GM15510 (cell line): ENCODE measurements at regions not wholly inside any gene's neighbourhood (a gene's known extent, or its start where the extent isn't known, plus 50 kb on each side); places are given as distances from the start of the nearest gene placed in this dataset.

ENCODE experiments used
- POLR2A ChIP-seq: IDR thresholded peaks from 3 replicates; pipeline ENCODE4 v1.6.1; 2011; ENCODE audit warnings: borderline replicate concordance; ENCODE audit not compliant: insufficient read length; ENCODE audit errors: extremely low read depth

- TF ChIP-seq POLR2A, result no peak
Observed at GRCh38 chr15:31485911-31486461, 159.4 kb downstream of the KLF13 start.

GRCh38 chr15:31486506-31486905, 159.9 kb downstream of the KLF13 start:
- no peak for TF ChIP-seq POLR2A

GRCh38 chr15:31486906-31487695, 160.5 kb downstream of the KLF13 start:
- no peak for TF ChIP-seq POLR2A

DNA sequence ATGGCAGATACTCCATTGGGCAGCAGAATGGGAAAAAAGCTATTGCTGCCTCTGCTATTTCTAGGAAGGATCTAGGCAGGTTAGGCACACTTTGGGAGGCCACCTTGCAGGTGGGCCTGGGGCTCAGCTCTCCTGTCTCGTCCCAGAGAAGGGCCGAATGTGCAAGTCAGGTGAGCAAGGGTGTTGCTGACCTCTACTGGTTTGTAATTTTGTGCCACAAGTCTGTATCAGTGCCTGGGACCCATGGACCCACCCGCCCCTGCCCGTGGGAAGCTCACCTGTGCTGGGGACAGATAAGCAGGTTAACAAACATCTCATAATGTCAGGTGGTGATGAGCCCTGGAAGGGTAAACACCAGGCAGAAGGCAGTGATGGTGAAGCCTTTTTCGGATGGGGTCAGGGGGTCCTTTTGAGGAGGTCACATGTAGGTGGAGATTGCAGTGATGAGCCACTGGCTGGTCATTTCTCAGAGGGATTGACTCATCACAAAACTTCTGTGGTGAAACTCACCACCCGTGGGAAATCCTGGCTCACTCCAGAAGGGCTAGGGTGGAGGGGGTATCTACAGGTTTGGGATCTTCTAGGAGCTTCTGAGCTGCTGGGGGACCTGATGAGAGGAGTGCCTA, 161.3 kb downstream of the KLF13 start:
- no peak for TF ChIP-seq POLR2A

DNA sequence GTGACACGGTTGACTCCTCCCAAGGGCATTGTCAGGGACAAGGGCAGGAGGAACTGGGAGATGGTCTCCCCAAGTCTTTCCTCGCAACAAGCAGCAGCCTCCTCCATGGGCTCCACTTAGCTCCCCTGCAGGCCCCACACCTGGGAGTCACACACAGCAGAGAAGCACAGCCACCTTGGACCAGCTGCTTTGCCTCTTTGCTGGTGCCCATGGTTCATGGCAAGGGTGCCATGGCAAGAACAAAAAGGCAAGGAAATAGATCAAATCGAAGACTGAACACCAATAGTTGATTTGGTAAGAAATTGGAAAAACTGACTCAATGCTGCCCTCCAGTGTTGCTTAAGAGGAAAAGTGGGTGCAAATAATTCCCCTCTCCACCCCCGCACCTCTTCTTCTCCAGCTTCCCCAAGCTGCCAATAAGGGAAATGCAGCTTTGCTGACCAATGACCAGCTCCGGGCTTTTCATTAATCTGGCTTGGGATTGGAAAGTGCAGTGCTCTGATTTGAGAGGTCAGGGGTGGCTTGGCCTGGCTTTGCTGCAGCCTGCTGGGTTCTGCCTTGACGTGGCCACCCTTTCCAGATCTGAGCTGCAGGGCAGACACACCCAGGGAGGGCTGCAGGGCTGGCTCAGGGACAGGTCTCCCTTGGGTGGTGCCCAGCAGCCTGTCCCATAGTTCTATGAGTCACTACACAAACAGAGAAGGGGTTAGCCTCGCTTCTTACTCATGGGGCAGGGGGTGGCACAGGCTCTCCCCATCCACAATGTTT, 162.0 kb downstream of the KLF13 start:
- no peak for TF ChIP-seq POLR2A

GRCh38 chr15:31489281-31489680, 162.6 kb downstream of the KLF13 start:
- TF ChIP-seq POLR2A, result no peak

- TF ChIP-seq POLR2A, result no peak
Observed at GRCh38 chr15:31489801-31490646, 163.4 kb downstream of the KLF13 start.

DNA sequence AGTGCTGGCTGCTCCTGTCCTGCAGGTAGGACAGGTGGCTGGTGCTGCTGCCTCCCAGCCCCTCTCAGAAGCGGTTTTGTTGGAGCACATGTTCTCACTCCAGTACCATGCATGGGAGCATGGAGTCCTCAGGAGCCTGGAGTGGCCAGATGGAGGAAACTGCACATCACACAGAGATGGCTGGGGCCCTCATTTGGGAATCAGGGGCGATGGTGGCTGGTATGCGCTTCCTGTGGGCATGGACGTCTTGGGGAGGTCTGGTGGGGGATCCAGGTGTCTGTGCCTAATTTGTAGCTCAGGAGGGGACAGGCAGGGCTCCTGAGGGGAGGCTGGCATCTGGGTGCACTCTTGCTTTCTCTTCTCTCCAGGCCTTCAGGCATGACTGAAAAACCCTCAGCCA, 168.2 kb downstream of the KLF13 start:
- TF ChIP-seq POLR2A, result no peak

GRCh38 chr15:31495281-31495680, 168.6 kb downstream of the KLF13 start:
- no peak for TF ChIP-seq POLR2A

DNA sequence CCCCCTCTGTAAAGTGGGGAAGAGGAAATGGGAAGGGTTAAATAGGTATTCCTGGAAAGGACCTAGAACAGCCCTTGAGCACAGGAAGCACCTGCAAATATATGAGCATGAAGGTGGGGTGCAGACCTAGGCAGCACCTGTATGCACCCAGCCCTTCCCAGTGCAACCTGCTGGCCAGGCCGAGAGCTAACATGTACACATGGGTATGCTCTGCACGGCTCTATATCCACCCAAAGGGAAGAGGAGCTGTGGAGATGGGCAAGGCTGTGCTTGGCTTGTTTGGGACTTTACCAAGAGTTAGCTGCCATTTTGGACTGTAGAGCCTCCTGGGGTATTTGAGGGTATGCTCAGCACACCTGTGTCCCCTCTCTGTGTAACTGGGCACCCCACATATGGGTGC, 171.2 kb downstream of the KLF13 start:
- no peak for TF ChIP-seq POLR2A

- TF ChIP-seq POLR2A, result no peak
Observed at GRCh38 chr15:31498329-31498728, 171.7 kb downstream of the KLF13 start.

- TF ChIP-seq POLR2A, result no peak
Observed at GRCh38 chr15:31498756-31499155, 172.1 kb downstream of the KLF13 start.

DNA sequence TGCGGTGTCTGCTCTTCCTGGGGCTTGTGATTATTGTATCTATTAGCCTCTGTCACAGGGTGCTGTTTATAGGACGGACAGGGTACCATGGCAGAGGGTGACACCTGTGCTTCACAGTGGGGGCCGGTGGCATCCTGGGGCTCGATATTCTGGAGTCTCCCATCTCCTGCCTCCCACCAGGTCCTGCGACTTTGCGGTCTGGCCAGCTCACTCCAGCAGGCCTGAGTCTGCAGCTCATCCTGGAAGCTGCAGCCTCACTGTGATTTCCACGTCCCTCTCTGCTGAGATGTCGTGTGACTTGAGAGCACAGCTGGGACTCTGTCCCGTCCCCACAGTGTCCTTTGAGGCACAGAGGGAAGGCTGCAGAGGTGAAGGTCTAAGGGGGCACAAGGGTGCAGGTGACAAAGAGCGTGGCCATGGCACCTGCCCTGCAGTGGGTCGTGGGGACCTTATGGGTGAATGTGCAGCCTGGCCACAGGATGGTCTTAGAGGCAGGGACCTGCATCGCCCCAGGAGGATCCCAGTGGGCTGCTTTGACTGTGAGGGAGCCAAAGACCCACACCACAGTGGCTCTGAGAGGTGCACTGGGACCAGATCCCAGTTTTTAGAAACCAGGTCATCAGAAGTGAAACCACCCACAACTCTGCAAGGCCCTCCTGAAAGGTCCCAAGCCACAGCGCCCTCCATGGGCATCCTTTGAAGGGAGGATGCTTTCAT, 172.8 kb downstream of the KLF13 start:
- no peak for TF ChIP-seq POLR2A

GRCh38 chr15:31499953-31500765, 173.5 kb downstream of the KLF13 start:
- TF ChIP-seq POLR2A, result no peak
